ENCODE measurements at regions not wholly inside any gene's neighbourhood (a gene's known extent, or its start where the extent isn't known, plus 50 kb on each side); places are given as distances from the start of the nearest gene placed in this dataset.

DNA sequence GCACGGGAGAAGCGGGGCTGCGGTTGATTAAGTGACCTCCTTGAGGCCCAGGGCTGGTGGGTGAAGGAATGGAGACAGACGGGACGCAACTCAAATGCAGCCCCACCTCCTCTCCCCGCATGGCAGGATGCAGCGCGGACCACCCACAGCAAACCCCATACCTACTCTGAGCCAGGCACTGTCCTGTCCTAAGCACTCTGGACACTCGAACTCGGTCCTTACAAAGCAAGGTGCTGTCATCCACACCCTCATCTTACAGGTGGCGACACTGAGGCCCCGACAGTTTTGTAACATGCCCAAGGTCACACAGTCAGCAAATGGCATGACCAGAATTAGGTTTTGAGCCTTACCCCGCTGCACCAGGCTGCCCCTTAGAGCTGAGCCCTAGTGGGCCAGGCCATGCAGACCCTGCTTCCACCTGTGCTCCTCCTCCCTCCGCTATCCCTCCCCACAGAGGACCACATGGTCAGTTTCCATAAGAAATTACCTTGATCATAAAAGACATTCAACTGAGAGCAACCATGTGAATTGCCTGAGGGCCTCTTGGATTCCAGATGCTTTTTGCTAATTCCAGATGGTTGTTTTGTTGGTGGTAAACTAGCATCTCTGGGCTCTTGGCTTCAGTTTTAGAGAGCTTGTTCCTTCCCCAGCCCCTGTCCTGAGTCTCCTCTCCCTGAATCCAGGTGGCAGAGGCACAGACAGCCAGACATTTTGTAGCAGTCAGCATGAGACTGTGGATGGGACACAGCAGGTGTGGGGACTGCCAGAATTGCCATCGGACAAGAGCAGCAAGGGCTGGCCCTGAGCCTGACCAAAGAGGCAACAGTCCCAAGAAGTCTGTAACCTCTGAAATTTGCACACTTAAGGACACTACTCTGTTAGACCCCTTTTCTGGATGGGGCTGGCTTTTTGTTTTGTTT is 171.9 kb upstream of the PMEPA1 start:
- DNase-seq, result no peak

- no peak for DNase-seq
Observed at GRCh38 chr20:57880571-57880892, 170.7 kb upstream of the PMEPA1 start.

DNA sequence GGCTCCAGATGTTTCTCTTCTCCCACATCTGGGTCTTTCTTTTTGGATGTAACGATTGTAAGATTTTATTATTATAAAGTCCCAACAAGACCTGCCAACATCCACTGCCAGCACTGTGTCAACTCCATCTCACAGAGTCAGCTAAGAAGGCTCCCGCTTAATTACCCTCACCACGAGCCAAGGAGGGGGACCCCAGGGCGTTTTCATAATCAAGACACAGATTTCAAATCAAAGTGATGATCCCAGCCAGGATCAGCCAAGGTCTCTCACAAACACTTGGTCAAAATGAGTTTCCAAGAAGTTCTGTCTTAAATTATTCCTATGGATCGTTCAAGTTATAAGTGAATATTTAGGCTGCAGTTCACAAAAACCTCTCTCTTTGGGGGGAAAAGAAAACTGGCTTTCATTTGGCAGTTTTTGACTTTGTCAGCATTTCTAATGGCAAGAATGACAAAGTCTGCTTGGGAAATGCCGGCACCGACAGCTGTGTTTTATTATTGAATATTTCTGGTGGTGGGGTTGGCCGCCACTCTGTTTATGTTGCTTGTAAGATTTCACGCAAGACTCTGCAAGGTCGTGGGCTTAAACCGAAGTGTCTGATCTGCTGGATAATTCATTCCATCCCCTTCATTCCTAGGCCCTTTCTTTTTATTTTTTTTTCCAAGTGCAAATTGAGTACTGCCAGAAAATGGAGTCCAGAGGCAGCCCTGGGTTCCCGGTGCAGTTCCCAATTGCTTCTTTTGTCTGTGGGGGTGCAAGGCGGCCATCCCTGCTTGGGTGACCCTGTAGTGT is 170.2 kb upstream of the PMEPA1 start:
- DNase-seq, result no peak

DNA sequence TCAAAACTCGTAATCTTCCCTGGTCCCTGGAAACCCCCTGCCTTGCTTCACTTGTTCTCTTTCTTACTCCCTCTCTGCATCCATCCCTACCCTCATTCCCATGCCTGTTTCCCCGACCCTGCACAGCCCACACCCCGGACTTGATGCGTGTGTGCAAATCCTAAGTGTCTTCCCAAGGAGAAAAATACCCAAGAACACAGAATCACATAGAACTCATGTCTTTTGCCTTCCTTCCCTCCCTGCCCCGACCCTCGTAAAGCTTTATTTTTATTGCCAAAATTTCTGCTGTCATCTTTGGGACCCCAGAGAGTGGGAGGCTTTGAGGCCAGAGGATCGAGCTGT is 169.6 kb upstream of the PMEPA1 start:
- no peak for DNase-seq

- no peak for DNase-seq
Observed at GRCh38 chr20:57878786-57879424, 169.1 kb upstream of the PMEPA1 start.

DNA sequence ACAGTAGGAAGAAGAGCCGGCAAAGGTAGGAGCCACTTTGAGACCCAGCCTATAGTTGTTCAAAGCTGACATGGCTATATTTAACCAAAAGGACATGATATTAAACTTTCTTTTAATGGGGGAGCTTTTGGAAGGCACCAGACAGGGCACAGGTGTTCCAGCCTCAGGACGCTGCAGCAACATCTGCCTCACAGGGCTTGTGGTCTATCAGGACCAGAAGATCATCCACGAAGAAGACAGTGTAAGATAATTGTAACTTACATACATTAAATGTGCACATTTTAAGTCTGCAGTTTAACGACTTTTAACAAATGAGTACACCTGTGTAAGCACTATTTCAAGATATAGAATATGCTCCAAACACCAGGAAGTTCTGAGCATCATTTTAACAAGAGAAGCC is 168.2 kb upstream of the PMEPA1 start:
- no peak for DNase-seq

DNA sequence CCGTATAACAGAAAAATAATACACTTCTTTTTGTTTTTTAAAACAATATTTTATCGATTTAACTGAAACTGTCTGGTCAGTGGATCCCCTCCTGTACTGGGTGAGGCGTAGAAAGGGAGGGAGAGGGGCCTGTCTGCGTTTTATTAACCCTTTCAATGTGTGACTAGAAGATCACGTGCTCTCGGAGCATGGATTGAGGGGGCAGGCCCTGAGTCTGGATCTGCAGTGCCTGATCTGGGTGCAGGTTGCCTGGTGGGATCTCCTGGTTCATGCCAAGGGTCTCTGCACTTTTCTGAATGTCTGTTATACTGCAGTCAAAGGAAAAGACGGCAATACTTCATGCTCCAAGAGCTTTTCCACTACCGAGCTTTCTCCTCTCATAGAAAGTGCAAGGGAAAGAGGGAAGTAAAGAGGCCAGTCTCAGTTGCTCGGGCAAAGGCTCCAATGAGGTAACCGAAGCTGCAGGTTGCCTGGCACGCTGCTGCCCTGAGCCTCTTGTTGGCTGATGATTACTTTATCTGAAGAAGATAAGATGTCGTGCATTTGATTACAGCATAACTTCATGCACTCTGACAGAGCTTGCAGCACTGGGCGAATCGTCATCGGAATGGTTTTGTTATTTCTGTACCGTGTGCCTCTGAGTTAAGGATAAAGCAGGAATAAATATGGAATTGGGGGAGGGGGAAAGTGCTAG is 167.5 kb upstream of the PMEPA1 start:
- no peak for DNase-seq

- DNase-seq, result no peak
Observed at GRCh38 chr20:57876163-57876562, 166.3 kb upstream of the PMEPA1 start.

GRCh38 chr20:57874141-57874540 is 164.3 kb upstream of the PMEPA1 start:
- no peak for DNase-seq

DNA sequence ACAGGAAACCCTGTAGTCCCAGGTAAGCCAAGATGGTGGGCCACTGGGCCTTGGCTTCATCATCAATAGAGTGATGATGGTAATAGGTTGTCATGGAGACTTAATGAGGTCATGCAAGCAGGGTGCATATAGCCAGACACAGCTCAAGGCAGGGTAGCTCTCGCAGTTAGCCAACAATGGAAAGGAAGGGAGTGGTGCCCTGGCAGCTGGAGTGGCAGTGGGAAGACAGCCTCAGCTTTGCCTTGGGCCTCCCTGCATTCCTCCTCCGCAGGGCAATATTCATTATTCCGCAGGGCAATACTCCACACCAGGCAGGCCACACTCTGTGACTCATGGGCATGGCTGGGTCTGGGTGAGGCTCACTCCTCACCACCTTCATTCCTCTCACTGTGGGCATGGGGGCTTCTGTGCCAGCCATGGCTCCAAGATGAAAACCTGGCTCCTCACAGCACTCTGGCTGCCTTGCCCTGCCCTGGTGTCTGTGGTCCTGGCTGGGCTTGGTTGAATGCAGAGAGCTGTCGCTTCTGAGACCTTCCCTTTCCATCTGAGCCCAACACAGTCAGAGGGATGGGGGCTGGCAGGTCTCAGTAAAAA is 163.1 kb upstream of the PMEPA1 start:
- DNase-seq, result no peak

GRCh38 chr20:57871237-57871632 is 161.4 kb upstream of the PMEPA1 start:
- DNase-seq, result no peak

DNA sequence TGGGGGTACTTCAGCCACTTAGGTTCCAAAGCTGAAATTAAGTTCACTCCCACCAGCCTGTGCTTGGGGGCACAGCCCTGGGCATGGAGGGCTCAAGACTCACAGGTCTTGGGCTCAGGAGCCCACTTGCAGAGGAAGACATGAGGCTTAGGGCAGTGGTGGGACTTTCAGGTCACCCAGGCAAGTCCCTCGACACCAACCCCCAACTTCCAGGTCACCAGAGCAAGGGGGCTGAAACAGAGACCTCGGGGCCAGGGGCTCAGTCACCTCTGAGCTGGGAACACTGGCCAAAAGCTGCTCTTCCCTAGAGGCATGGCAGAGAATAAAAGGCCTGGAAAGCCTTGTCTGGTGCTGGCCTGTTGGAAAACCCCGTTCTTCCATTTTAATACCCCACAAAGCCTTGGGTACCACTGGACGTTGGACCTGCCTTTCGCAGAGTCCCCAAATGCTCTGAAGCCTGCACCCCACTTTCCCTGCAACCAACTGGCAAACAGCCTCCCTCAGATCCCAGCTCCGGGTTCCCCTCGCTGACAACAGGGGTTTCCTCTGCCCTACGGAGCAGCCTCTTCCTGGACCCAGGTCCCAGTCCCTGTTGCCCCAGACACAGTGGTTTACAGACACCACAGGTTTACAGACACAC is 160.9 kb upstream of the PMEPA1 start:
- DNase-seq, result no peak

DNA sequence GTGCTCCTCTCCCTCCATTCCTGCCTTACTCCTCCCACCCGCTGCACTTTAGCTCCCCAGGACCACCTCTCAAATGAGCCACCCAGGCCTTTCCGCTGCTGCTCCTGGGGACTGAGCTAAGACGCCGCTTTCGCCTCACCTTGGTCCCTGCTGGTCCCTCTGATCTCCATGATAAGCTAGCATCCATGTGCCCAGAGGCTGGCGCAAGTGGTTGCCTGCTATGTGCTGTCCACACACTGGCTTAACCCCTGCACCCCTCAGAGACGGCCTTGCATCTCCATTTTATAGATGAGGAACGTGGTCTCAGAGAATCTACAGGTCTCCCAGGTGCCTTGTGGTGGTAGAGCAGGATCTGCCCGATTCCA is 160.1 kb upstream of the PMEPA1 start:
- no peak for DNase-seq

DNA sequence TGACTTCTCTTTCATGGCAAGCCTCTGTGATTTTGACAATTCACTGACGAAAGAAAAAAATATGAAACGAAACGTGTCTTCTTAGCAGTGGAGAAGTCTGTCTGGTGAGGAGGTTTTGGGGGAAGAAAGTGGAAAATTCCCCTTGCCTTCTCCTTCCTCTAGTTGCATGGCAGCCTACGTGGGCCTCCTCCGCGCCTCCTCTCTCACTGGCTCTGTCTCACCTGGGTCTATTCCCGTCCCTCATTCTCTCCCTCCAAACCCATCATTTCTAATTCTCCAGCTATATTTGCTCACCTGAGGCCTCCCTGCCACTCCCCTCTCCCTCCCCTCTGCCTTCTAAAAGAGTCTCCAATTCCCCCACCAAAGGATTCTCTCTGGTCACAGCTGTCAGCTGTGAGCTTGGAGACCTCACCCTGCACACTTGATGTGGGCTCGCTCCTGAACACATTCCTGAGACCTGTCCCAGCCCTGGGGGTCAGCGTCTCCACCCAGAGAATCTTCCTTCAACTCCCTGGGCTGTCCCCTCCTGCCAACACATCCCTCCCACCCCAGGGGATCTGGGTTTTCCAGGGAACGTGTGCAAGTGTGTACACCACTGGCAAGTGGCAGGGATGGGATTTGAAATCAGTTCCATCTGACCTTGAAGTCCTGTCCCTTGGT is 159.6 kb upstream of the PMEPA1 start:
- peak in 9 of 56 donors; percentile 4 to 36 (median 24) for DNase-seq

- DNase-seq, result no peak
Observed at GRCh38 chr20:57868310-57868709, 158.5 kb upstream of the PMEPA1 start.

- DNase-seq, result no peak
Observed at GRCh38 chr20:57867807-57868206, 158.0 kb upstream of the PMEPA1 start.

GRCh38 chr20:57867181-57867803 is 157.5 kb upstream of the PMEPA1 start:
- no peak for DNase-seq

DNA sequence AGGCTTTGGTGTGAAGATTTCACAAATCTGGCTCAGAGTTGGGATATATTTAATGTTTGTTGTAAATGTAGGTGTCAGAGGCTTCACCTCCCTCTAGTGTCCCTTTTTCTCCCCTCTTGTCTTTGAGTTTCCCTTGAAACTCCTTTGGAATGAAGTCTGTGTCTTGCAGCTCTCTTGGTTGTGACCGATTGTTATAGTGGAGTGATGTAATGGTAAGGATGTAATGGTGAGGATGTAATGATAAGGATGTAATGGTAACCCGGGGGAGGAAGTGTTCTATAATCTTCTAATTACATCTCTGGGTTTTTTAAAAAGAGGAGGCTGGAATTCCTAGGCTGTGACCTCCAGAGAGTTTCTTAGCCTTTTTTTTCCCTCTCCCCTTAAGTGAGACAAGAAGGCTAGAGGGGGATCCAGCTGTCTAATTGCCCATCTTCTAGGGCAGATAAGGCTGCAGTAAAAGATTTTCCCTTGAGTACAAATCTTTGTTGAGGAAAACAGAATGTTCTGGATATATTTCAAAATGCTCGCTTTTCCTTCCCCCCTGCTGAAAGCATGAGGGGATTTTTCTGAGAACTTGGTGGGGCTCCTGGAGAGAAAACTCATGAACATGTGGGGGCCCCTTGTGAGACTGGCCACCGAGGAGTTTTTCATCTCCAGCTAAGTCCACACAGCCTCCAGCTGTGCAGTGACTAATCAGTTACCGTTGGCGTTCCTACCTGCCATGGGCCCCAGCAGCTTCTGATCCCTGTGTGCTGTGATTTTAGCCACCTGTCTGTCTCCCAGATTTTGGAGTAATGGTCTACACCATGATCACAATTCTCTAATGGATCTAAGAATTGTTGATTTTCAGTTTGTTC is 156.7 kb upstream of the PMEPA1 start:
- no peak for DNase-seq

DNA sequence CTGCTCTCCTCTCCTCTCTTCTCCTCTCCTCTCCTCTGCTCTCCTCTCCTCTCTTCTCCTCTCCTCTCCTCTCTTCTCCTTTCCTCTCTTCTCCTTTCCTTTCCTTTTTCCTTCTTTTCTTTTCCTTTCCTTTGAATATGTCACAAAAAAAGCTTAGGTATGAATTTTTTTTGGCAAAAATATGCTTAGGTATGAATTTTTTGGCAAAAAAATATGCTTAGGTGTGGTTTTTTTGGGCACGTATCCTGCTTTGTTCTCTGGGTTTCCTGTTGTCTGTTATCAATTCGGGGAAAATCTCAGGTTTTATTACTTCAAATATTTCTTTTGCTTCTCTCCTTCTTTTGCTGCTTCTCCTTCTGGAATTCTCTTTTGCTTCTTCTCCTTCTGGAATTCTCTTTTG is 155.5 kb upstream of the PMEPA1 start:
- DNase-seq, result no peak
